ENCODE measurements at regions not wholly inside any gene's neighbourhood (a gene's known extent, or its start where the extent isn't known, plus 50 kb on each side); places are given as distances from the start of the nearest gene placed in this dataset.

DNA sequence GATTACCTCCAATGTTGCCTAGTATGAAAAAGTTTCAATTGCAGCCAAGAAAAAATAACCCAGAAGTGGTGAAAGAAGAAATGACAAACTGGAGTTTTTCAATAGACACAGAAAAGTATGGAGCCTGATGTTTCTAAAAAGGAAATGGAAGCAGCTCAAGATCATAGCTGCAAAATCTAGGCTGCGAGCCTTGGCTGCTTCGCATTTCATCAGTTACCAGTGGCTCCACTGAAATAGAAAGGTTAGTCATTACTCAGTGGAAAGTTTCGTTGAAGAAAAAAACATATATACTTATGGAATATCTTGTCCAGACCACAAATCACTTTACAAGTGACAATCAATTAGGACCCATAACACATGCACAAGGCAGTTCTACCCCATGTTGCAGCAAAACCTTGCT lies 206.8 kb upstream of the SOX9 start:
- no peak overlapping the region for H3K27ac ChIP-seq (ENCODE audit: insufficient read depth, low read depth, low read length)
- H3K4me3 ChIP-seq (replicated peaks in 1 of 3; ENCODE audit: insufficient read depth in 1 of 3, low read depth in 1 of 3, low read length in 3 of 3): no peak overlapping the region
- dilution Hi-C loops (cut with MboI; ENCODE audit: extremely low pct_ligation_motif_present, low sequenced_read_pairs): no loop called here
- CTCF ChIA-PET: no interaction called here
- no TSS peak for BruUV-seq (replicated peaks)
- FAIRE-seq (no peak), DNase-seq (ENCODE audit: low read depth, low spot score) (no peak)
- H4K20me1 ChIP-seq (replicated peaks; ENCODE audit: control insufficient read depth, extremely low read depth, insufficient read depth, low read length): no peaks in the 10 kb centered on the region
- H3K36me3 ChIP-seq (ENCODE audit: control insufficient read depth in 2 of 2, extremely low read depth in 1 of 2, insufficient read depth in 2 of 2, low read length in 2 of 2): no peaks in the 10 kb centered on the region
- H3K4me1 ChIP-seq (ENCODE audit: control insufficient read depth, extremely low read depth, insufficient read depth, low read length): no peaks in the 10 kb centered on the region
- no peak overlapping the region for H3K9ac ChIP-seq (replicated peaks; ENCODE audit: extremely low read depth, insufficient read depth, low read length)
- no peak overlapping the region for H2AFZ ChIP-seq (ENCODE audit: low read depth, low read length)
- TF ChIP-seq EZH2 (IDR thresholded peaks at IDR 0.05; ENCODE audit: borderline replicate concordance, low read depth, low read length, severe bottlenecking): no peak
- TF ChIP-seq, protein P1, sequence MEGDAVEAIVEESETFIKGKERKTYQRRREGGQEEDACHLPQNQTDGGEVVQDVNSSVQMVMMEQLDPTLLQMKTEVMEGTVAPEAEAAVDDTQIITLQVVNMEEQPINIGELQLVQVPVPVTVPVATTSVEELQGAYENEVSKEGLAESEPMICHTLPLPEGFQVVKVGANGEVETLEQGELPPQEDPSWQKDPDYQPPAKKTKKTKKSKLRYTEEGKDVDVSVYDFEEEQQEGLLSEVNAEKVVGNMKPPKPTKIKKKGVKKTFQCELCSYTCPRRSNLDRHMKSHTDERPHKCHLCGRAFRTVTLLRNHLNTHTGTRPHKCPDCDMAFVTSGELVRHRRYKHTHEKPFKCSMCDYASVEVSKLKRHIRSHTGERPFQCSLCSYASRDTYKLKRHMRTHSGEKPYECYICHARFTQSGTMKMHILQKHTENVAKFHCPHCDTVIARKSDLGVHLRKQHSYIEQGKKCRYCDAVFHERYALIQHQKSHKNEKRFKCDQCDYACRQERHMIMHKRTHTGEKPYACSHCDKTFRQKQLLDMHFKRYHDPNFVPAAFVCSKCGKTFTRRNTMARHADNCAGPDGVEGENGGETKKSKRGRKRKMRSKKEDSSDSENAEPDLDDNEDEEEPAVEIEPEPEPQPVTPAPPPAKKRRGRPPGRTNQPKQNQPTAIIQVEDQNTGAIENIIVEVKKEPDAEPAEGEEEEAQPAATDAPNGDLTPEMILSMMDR (IDR thresholded peaks at IDR 0.05; ENCODE audit: extremely low read depth in 1 of 2, insufficient read depth in 1 of 2, low read depth in 1 of 2, low read length in 2 of 2): no peak
- POLR2A ChIA-PET: no interaction called here
- no peaks in the 10 kb centered on the region for H3K27me3 ChIP-seq (ENCODE audit: control insufficient read depth in 2 of 2, insufficient read depth in 2 of 2, low read length in 2 of 2)
- peaks cover 2% of the 10 kb centered on the region for H3K9me3 ChIP-seq (replicated peaks; ENCODE audit: control insufficient read depth, insufficient read depth, low read length)
- H3K9me1 ChIP-seq (replicated peaks; ENCODE audit: control insufficient read depth, extremely low read depth, insufficient read depth, low read length): no peaks in the 10 kb centered on the region
- intact Hi-C loops (cut with micrococcal nuclease): no loop called here
- H3K4me2 ChIP-seq (ENCODE audit: insufficient read depth, low read length): no peak overlapping the region
- no peaks in the 10 kb centered on the region for H3K79me2 ChIP-seq (ENCODE audit: control insufficient read depth, insufficient read depth, low read length)

DNA sequence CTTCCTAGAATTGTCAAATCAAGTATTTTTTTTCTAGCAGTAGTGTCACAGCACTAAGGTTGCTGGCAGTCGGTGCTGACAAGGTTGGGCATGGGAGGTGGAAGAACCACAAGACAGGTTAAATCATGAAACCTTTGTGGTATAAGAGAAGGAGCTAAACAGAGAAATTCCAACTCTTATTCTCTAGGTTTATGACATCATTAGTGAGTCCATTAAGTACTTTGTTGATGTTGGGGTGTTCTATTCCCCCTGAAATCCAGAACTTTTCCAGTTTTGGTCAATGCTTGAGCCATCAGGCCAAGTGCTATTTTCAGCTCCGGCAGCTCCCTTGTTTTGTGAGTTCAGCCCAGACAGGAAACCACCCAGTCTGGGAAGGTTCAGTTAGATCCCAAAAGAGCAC lies 206.0 kb upstream of the SOX9 start:
- TF ChIP-seq, protein P1 (IDR thresholded peaks at IDR 0.05; ENCODE audit: extremely low read depth in 1 of 2, insufficient read depth in 1 of 2, low read depth in 1 of 2, low read length in 2 of 2): no peak
- TF ChIP-seq, protein P2, sequence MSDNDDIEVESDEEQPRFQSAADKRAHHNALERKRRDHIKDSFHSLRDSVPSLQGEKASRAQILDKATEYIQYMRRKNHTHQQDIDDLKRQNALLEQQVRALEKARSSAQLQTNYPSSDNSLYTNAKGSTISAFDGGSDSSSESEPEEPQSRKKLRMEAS (IDR thresholded peaks at IDR 0.05; ENCODE audit: insufficient read depth, insufficient read length): no peak
- no peak for TF ChIP-seq MYC (IDR thresholded peaks at IDR 0.05; ENCODE audit: low read depth, low read length)
- TF ChIP-seq EZH2 (IDR thresholded peaks at IDR 0.05; ENCODE audit: borderline replicate concordance, low read depth, low read length, severe bottlenecking): no peak
- TF ChIP-seq POLR2A (IDR thresholded peaks at IDR 0.05; ENCODE audit: low read depth, low read length): no peak
- no peak for TF ChIP-seq POLR2AphosphoS5 (IDR thresholded peaks at IDR 0.05; ENCODE audit: insufficient read depth, low read depth, low read length)
- ChIA-PET CTCF (no interaction called here), POLR2A (no interaction called here)
- Histone ChIP-seq H3K4me1 (ENCODE audit: control insufficient read depth, extremely low read depth, insufficient read depth, low read length) (no peaks in the 10 kb centered on the region), H4K20me1 (replicated peaks; ENCODE audit: control insufficient read depth, extremely low read depth, insufficient read depth, low read length) (no peaks in the 10 kb centered on the region), H3K9ac (replicated peaks; ENCODE audit: extremely low read depth, insufficient read depth, low read length) (no peak overlapping the region), H3K4me3 (replicated peaks in 1 of 3; ENCODE audit: insufficient read depth in 1 of 3, low read depth in 1 of 3, low read length in 3 of 3) (no peak overlapping the region), H3K9me1 (replicated peaks; ENCODE audit: control insufficient read depth, extremely low read depth, insufficient read depth, low read length) (no peaks in the 10 kb centered on the region), H3K9me3 (replicated peaks; ENCODE audit: control insufficient read depth, insufficient read depth, low read length) (peaks cover 5% of the 10 kb centered on the region), H3K27me3 (ENCODE audit: control insufficient read depth in 2 of 2, insufficient read depth in 2 of 2, low read length in 2 of 2) (no peaks in the 10 kb centered on the region), H3K79me2 (ENCODE audit: control insufficient read depth, insufficient read depth, low read length) (no peaks in the 10 kb centered on the region), H2AFZ (ENCODE audit: low read depth, low read length) (no peak overlapping the region), H3K27ac (ENCODE audit: insufficient read depth, low read depth, low read length) (no peak overlapping the region), H3K4me2 (ENCODE audit: insufficient read depth, low read length) (no peak overlapping the region), H3K36me3 (ENCODE audit: control insufficient read depth in 2 of 2, extremely low read depth in 1 of 2, insufficient read depth in 2 of 2, low read length in 2 of 2) (no peaks in the 10 kb centered on the region)
- DNase-seq (ENCODE audit: low read depth, low spot score) (no peak), FAIRE-seq (no peak)
- no TSS peak for BruUV-seq (replicated peaks)
- dilution Hi-C loops (cut with MboI; ENCODE audit: extremely low pct_ligation_motif_present, low sequenced_read_pairs) (no loop called here), intact Hi-C loops (cut with micrococcal nuclease) (no loop called here)

All from endothelial cell of umbilical vein (primary cell).